Stimulated activated memory B cell treated with anti-CD40 and anti-IgM and Interleukin-4, amounts not matched to agents 10 μg/mL and 1 μg/mL and 100 μg/mL, for 72 hours (primary cell): ENCODE measurements at regions not wholly inside any gene's neighbourhood (a gene's known extent, or its start where the extent isn't known, plus 50 kb on each side); places are given as distances from the start of the nearest gene placed in this dataset.
"Not testable (repeated sequence)": the region's sequence is repeated elsewhere in the genome, so short reads cannot be mapped to it uniquely, and the experiment has no call there.

ENCODE experiments used
- ATAC-seq: fragments of 150-1000 bp; cut with Tn5 transposase; 2 replicates; pipeline ENCODE4 v1.10.0; 2021
- H3K27ac Mint-ChIP-seq: one replicate; pipeline ENCODE4 v1.8.0; 2022; ENCODE audit warnings: mild to moderate bottlenecking, mixed read lengths
- H3K27me3 Mint-ChIP-seq: one replicate; pipeline ENCODE4 v1.8.0; 2022; ENCODE audit warnings: mixed read lengths
- H3K36me3 Mint-ChIP-seq: one replicate; pipeline ENCODE4 v1.8.0; 2022; ENCODE audit warnings: mixed read lengths
- H3K4me1 Mint-ChIP-seq: one replicate; pipeline ENCODE4 v1.8.0; 2022; ENCODE audit warnings: mixed read lengths
- H3K4me3 Mint-ChIP-seq: one replicate; pipeline ENCODE4 v1.8.0; 2022; ENCODE audit warnings: mild to moderate bottlenecking, moderate library complexity, mixed read lengths
- H3K9me3 Mint-ChIP-seq: one replicate; pipeline ENCODE4 v1.8.0; 2022; ENCODE audit warnings: mixed read lengths

GRCh38 chr2:146433116-146433875 is 1411.5 kb upstream of the ACVR2A start:
- H3K27ac Mint-ChIP-seq = no peak overlapping the region
- no peaks in the 10 kb centered on the region for H3K36me3 Mint-ChIP-seq
- H3K27me3 Mint-ChIP-seq = no peaks in the 10 kb centered on the region
- H3K4me3 Mint-ChIP-seq = no peak overlapping the region
- no peak for ATAC-seq
- no peaks in the 10 kb centered on the region for H3K4me1 Mint-ChIP-seq
- no peaks in the 10 kb centered on the region for H3K9me3 Mint-ChIP-seq

GRCh38 chr2:146429366-146429765 is 1415.5 kb upstream of the ACVR2A start:
- Mint-ChIP-seq H3K4me3 (no peak overlapping the region), H3K9me3 (no peaks in the 10 kb centered on the region), H3K4me1 (no peaks in the 10 kb centered on the region), H3K36me3 (no peaks in the 10 kb centered on the region), H3K27me3 (no peaks in the 10 kb centered on the region), H3K27ac (no peak overlapping the region)
- ATAC-seq = no peak

- no peaks in the 10 kb centered on the region for H3K36me3 Mint-ChIP-seq
- no peak overlapping the region for H3K4me3 Mint-ChIP-seq
- no peaks in the 10 kb centered on the region for H3K9me3 Mint-ChIP-seq
- ATAC-seq = no peak
- no peaks in the 10 kb centered on the region for H3K27me3 Mint-ChIP-seq
- no peaks in the 10 kb centered on the region for H3K4me1 Mint-ChIP-seq
- H3K27ac Mint-ChIP-seq = no peak overlapping the region
Observed at GRCh38 chr2:146417942-146418341, 1426.9 kb upstream of the ACVR2A start.

GRCh38 chr2:146415291-146415690 is 1429.5 kb upstream of the ACVR2A start:
- Mint-ChIP-seq H3K4me1 (no peaks in the 10 kb centered on the region), H3K9me3 (no peaks in the 10 kb centered on the region), H3K36me3 (no peaks in the 10 kb centered on the region), H3K27me3 (no peaks in the 10 kb centered on the region), H3K27ac (no peak overlapping the region), H3K4me3 (no peak overlapping the region)
- ATAC-seq = no peak

- Mint-ChIP-seq H3K9me3 (no peaks in the 10 kb centered on the region), H3K4me3 (no peak overlapping the region), H3K27me3 (no peaks in the 10 kb centered on the region), H3K36me3 (no peaks in the 10 kb centered on the region), H3K4me1 (no peaks in the 10 kb centered on the region), H3K27ac (no peak overlapping the region)
- no peak for ATAC-seq
Observed at GRCh38 chr2:146414456-146414855, 1430.4 kb upstream of the ACVR2A start.

GRCh38 chr2:146413086-146413610 is 1431.7 kb upstream of the ACVR2A start:
- no peak overlapping the region for H3K4me3 Mint-ChIP-seq

GRCh38 chr2:146412625-146413024 is 1432.2 kb upstream of the ACVR2A start:
- Mint-ChIP-seq H3K36me3 (no peaks in the 10 kb centered on the region), H3K27ac (no peak overlapping the region), H3K9me3 (no peaks in the 10 kb centered on the region), H3K4me1 (no peaks in the 10 kb centered on the region), H3K4me3 (no peak overlapping the region), H3K27me3 (no peaks in the 10 kb centered on the region)
- ATAC-seq = no peak

More at GRCh38 chr2:146413086-146413610, 1431.7 kb upstream of the ACVR2A start:
- H3K9me3 Mint-ChIP-seq = no peaks in the 10 kb centered on the region
- H3K4me1 Mint-ChIP-seq = no peaks in the 10 kb centered on the region
- H3K27ac Mint-ChIP-seq = no peak overlapping the region
- no peaks in the 10 kb centered on the region for H3K27me3 Mint-ChIP-seq
- H3K36me3 Mint-ChIP-seq = no peaks in the 10 kb centered on the region
- no peak for ATAC-seq

- ATAC-seq, H3K27ac Mint-ChIP-seq, H3K4me1 Mint-ChIP-seq, H3K9me3 Mint-ChIP-seq, H3K4me3 Mint-ChIP-seq, H3K27me3 Mint-ChIP-seq, H3K36me3 Mint-ChIP-seq: not testable (repeated sequence)
Observed at GRCh38 chr2:146405402-146406309, 1439.2 kb upstream of the ACVR2A start.

- H3K4me1 Mint-ChIP-seq, H3K36me3 Mint-ChIP-seq, H3K27ac Mint-ChIP-seq, ATAC-seq, H3K4me3 Mint-ChIP-seq, H3K27me3 Mint-ChIP-seq, H3K9me3 Mint-ChIP-seq: not testable (repeated sequence)
Observed at GRCh38 chr2:146403546-146404160, 1441.2 kb upstream of the ACVR2A start.

- H3K9me3 Mint-ChIP-seq = no peaks in the 10 kb centered on the region
- H3K27ac Mint-ChIP-seq = no peak overlapping the region
- no peak overlapping the region for H3K4me3 Mint-ChIP-seq
- H3K36me3 Mint-ChIP-seq = no peaks in the 10 kb centered on the region
- ATAC-seq = no peak
- H3K27me3 Mint-ChIP-seq = no peaks in the 10 kb centered on the region
- no peaks in the 10 kb centered on the region for H3K4me1 Mint-ChIP-seq
Observed at GRCh38 chr2:146392631-146393030, 1452.2 kb upstream of the ACVR2A start.

- Mint-ChIP-seq H3K9me3 (no peaks in the 10 kb centered on the region), H3K4me3 (no peak overlapping the region), H3K27ac (no peak overlapping the region), H3K36me3 (no peaks in the 10 kb centered on the region), H3K4me1 (no peaks in the 10 kb centered on the region), H3K27me3 (no peaks in the 10 kb centered on the region)
- no peak for ATAC-seq
Observed at GRCh38 chr2:146392186-146392585, 1452.6 kb upstream of the ACVR2A start.

- H3K36me3 Mint-ChIP-seq = no peaks in the 10 kb centered on the region
- H3K27me3 Mint-ChIP-seq = no peaks in the 10 kb centered on the region
- no peak overlapping the region for H3K27ac Mint-ChIP-seq
- H3K4me1 Mint-ChIP-seq = peaks cover 6% of the 10 kb centered on the region
- no peaks in the 10 kb centered on the region for H3K9me3 Mint-ChIP-seq
- ATAC-seq = no peak
- H3K4me3 Mint-ChIP-seq = no peak overlapping the region
Observed at GRCh38 chr2:146388757-146389156, 1456.1 kb upstream of the ACVR2A start.

- ATAC-seq = no peak
- Mint-ChIP-seq H3K9me3 (no peaks in the 10 kb centered on the region), H3K27ac (no peak overlapping the region), H3K4me1 (peaks cover 6% of the 10 kb centered on the region), H3K27me3 (no peaks in the 10 kb centered on the region), H3K36me3 (no peaks in the 10 kb centered on the region), H3K4me3 (no peak overlapping the region)
Observed at GRCh38 chr2:146386096-146386495, 1458.7 kb upstream of the ACVR2A start.

- Mint-ChIP-seq H3K27me3 (no peaks in the 10 kb centered on the region), H3K4me3 (no peak overlapping the region), H3K27ac (no peak overlapping the region), H3K4me1 (peaks cover 6% of the 10 kb centered on the region), H3K9me3 (no peaks in the 10 kb centered on the region), H3K36me3 (no peaks in the 10 kb centered on the region)
- ATAC-seq = no peak
Observed at GRCh38 chr2:146385031-146385430, 1459.8 kb upstream of the ACVR2A start.

GRCh38 chr2:146376511-146377064 is 1468.2 kb upstream of the ACVR2A start:
- Mint-ChIP-seq H3K4me1 (no peaks in the 10 kb centered on the region), H3K36me3 (no peaks in the 10 kb centered on the region), H3K4me3 (no peak overlapping the region)

More at GRCh38 chr2:146376511-146377064, 1468.2 kb upstream of the ACVR2A start:
- Mint-ChIP-seq H3K9me3 (no peaks in the 10 kb centered on the region), H3K27ac (no peak overlapping the region), H3K27me3 (no peaks in the 10 kb centered on the region)
- ATAC-seq = no peak
